ENCODE measurements at regions not wholly inside any gene's neighbourhood (a gene's known extent, or its start where the extent isn't known, plus 50 kb on each side); places are given as distances from the start of the nearest gene placed in this dataset.
"Not testable (repeated sequence)": the region's sequence is repeated elsewhere in the genome, so short reads cannot be mapped to it uniquely, and the experiment has no call there.

GRCh38 chr2:176794392-176794791 is 418.2 kb upstream of the HNRNPA3 start:
- DNase-seq (ENCODE audit: low read depth) = no peak
- TF ChIP-seq, protein P1, sequence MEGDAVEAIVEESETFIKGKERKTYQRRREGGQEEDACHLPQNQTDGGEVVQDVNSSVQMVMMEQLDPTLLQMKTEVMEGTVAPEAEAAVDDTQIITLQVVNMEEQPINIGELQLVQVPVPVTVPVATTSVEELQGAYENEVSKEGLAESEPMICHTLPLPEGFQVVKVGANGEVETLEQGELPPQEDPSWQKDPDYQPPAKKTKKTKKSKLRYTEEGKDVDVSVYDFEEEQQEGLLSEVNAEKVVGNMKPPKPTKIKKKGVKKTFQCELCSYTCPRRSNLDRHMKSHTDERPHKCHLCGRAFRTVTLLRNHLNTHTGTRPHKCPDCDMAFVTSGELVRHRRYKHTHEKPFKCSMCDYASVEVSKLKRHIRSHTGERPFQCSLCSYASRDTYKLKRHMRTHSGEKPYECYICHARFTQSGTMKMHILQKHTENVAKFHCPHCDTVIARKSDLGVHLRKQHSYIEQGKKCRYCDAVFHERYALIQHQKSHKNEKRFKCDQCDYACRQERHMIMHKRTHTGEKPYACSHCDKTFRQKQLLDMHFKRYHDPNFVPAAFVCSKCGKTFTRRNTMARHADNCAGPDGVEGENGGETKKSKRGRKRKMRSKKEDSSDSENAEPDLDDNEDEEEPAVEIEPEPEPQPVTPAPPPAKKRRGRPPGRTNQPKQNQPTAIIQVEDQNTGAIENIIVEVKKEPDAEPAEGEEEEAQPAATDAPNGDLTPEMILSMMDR (IDR thresholded peaks at IDR 0.05; ENCODE audit: insufficient read depth, low read length, poor library complexity, severe bottlenecking) = no peak
- no peaks in the 10 kb centered on the region for H3K36me3 ChIP-seq (ENCODE audit: control insufficient read depth, insufficient read depth, low read length)
- H3K27me3 ChIP-seq (ENCODE audit: control insufficient read depth, insufficient read depth, low read length) = no peaks in the 10 kb centered on the region
- H3K4me3 ChIP-seq (ENCODE audit: low read depth, low read length) = no peak overlapping the region

- H3K27me3 ChIP-seq (ENCODE audit: control insufficient read depth, insufficient read depth, low read length) = no peaks in the 10 kb centered on the region
- TF ChIP-seq, protein P1 (IDR thresholded peaks at IDR 0.05; ENCODE audit: insufficient read depth, low read length, poor library complexity, severe bottlenecking) = no peak
- H3K4me3 ChIP-seq (ENCODE audit: low read depth, low read length) = no peak overlapping the region
- DNase-seq (ENCODE audit: low read depth) = no peak
- H3K36me3 ChIP-seq (ENCODE audit: control insufficient read depth, insufficient read depth, low read length) = no peaks in the 10 kb centered on the region
Observed at GRCh38 chr2:176795823-176796222, 416.8 kb upstream of the HNRNPA3 start.

- H3K27me3 ChIP-seq (ENCODE audit: control insufficient read depth, insufficient read depth, low read length); DNase-seq (ENCODE audit: low read depth); H3K36me3 ChIP-seq (ENCODE audit: control insufficient read depth, insufficient read depth, low read length); H3K4me3 ChIP-seq (ENCODE audit: low read depth, low read length): not testable (repeated sequence)
Observed at GRCh38 chr2:176796677-176797076, 415.9 kb upstream of the HNRNPA3 start.

- H3K36me3 ChIP-seq (ENCODE audit: control insufficient read depth, insufficient read depth, low read length) = no peaks in the 10 kb centered on the region
- DNase-seq (ENCODE audit: low read depth) = no peak
- TF ChIP-seq, protein P1 (IDR thresholded peaks at IDR 0.05; ENCODE audit: insufficient read depth, low read length, poor library complexity, severe bottlenecking) = no peak
- H3K4me3 ChIP-seq (ENCODE audit: low read depth, low read length) = no peak overlapping the region
- H3K27me3 ChIP-seq (ENCODE audit: control insufficient read depth, insufficient read depth, low read length) = no peaks in the 10 kb centered on the region
Observed at GRCh38 chr2:176804392-176804791, 408.2 kb upstream of the HNRNPA3 start.

DNA sequence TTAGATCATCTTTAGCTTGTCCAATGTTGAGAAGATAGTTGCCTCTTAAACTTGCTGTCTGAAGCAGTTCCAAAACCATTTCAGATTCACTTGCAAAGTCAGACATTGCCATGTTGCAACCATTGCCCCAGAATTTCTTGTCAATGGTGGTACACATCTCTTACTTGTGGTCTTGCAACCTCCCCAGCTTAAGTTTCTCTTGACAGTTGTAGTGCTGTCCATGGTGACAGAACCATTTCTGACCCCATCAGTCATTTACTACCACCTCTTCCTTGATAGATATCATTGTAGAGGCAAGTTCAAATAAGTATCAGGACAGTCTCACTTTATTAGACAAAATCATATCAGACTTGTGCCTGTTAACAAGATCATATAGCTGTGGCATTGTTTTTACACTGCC is 407.2 kb upstream of the HNRNPA3 start:
- no peak for DNase-seq (ENCODE audit: low read depth)
- TF ChIP-seq, protein P1 (IDR thresholded peaks at IDR 0.05; ENCODE audit: insufficient read depth, low read length, poor library complexity, severe bottlenecking) = no peak
- H3K4me3 ChIP-seq (ENCODE audit: low read depth, low read length) = no peak overlapping the region
- H3K36me3 ChIP-seq (ENCODE audit: control insufficient read depth, insufficient read depth, low read length) = no peaks in the 10 kb centered on the region
- no peaks in the 10 kb centered on the region for H3K27me3 ChIP-seq (ENCODE audit: control insufficient read depth, insufficient read depth, low read length)

- no peak for DNase-seq (ENCODE audit: low read depth)
- H3K36me3 ChIP-seq (ENCODE audit: control insufficient read depth, insufficient read depth, low read length) = no peaks in the 10 kb centered on the region
- TF ChIP-seq, protein P1 (IDR thresholded peaks at IDR 0.05; ENCODE audit: insufficient read depth, low read length, poor library complexity, severe bottlenecking) = no peak
- H3K4me3 ChIP-seq (ENCODE audit: low read depth, low read length) = no peak overlapping the region
- H3K27me3 ChIP-seq (ENCODE audit: control insufficient read depth, insufficient read depth, low read length) = no peaks in the 10 kb centered on the region
Observed at GRCh38 chr2:176812246-176812775, 400.3 kb upstream of the HNRNPA3 start.
